ENCODE measurements at regions not wholly inside any gene's neighbourhood (a gene's known extent, or its start where the extent isn't known, plus 50 kb on each side); places are given as distances from the start of the nearest gene placed in this dataset.

GRCh38 chr6:71721642-71722041 is 164.7 kb upstream of the RIMS1 start (continued):
- TF ChIP-seq REST (IDR thresholded peaks at IDR 0.05) (no peak), SP1 (IDR thresholded peaks at IDR 0.05) (no peak), RXRA (IDR thresholded peaks at IDR 0.05) (no peak)

GRCh38 chr6:71722736-71723135 is 163.6 kb upstream of the RIMS1 start:
- Histone ChIP-seq H3K4me1 (ENCODE audit: control insufficient read depth in 4 of 4, insufficient read depth in 4 of 4, low read length in 3 of 4) (no peaks in the 10 kb centered on the region), H3K4me3 (ENCODE audit: low read depth in 1 of 3, low read length in 3 of 3) (no peak overlapping the region), H3K27ac (ENCODE audit: low read depth in 1 of 2, low read length in 2 of 2) (no peak overlapping the region), H3K9ac (ENCODE audit: low read depth in 1 of 2, low read length in 2 of 2) (no peak overlapping the region), H3K36me3 (ENCODE audit: control insufficient read depth in 4 of 4, insufficient read depth in 3 of 4, low read depth in 1 of 4, low read length in 3 of 4) (no peaks in the 10 kb centered on the region), H3K9me3 (ENCODE audit: control insufficient read depth in 4 of 4, low read length in 3 of 4) (no peaks in the 10 kb centered on the region), H3K27me3 (ENCODE audit: control insufficient read depth in 4 of 4, insufficient read depth in 4 of 4, low read length in 3 of 4) (no peaks in the 10 kb centered on the region)
- no peak for TF ChIP-seq FOXA2 (IDR thresholded peaks at IDR 0.05)
- no peak for TF ChIP-seq TAF1 (conservative IDR thresholded peaks at IDR 0.05)
- no peak for TF ChIP-seq RAD21 (IDR thresholded peaks at IDR 0.05)
- TF ChIP-seq JUND (IDR thresholded peaks at IDR 0.05), result no peak
- no peak for TF ChIP-seq EGR1 (IDR thresholded peaks at IDR 0.05; ENCODE audit: low read depth in 2 of 2)
- TF ChIP-seq RXRA (IDR thresholded peaks at IDR 0.05), result no peak
- no peak for TF ChIP-seq MAX (IDR thresholded peaks at IDR 0.05)
- TF ChIP-seq GABPA (IDR thresholded peaks at IDR 0.05 in 1 of 2, conservative IDR thresholded peaks at IDR 0.05 in 1 of 2), result no peak
- TF ChIP-seq CTCF (IDR thresholded peaks at IDR 0.05; ENCODE audit: low read depth, low read length, missing input control), result no peak
- no peak for TF ChIP-seq HNF4A (conservative IDR thresholded peaks at IDR 0.05)
- TF ChIP-seq SP1 (IDR thresholded peaks at IDR 0.05), result no peak
- TF ChIP-seq REST (IDR thresholded peaks at IDR 0.05), result no peak
- no peak for TF ChIP-seq HNF4G (IDR thresholded peaks at IDR 0.05)
- TF ChIP-seq ATF3 (IDR thresholded peaks at IDR 0.05), result no peak
- no peak for TF ChIP-seq YY1 (IDR thresholded peaks at IDR 0.05)
- no peak for TF ChIP-seq NR2F2 (IDR thresholded peaks at IDR 0.05)
- TF ChIP-seq ZBTB33 (IDR thresholded peaks at IDR 0.05), result no peak
- TF ChIP-seq FOXA1 (IDR thresholded peaks at IDR 0.05), result no peak
- DNase-seq (ENCODE audit: low spot score), result no peak
- WGBS, result 69% methylated on average over 2 of the region's 2 CpGs

All from liver (tissue), 8 donors.